ENCODE measurements at regions not wholly inside any gene's neighbourhood (a gene's known extent, or its start where the extent isn't known, plus 50 kb on each side); places are given as distances from the start of the nearest gene placed in this dataset.

DNA sequence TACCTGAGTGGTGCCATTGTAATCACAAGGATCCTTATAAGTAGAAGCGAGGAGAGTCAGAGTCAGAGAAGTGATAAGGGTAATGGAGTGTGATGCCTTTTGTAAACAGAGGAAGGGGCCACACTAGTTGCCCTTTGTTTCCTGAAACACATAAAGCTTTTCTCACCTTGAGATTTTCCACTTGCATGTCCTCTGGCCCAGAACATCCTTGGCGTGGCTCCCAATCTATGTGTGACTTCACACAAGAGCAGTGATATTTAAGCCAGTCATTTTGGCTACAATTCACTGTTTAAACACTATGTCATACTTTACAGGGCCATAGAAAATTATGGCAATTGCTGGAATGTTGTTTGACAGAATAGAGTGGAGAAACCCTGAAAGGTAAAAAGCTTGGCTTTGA is 121.2 kb upstream of the BTN3A2 start:
- TF ChIP-seq, protein P1, sequence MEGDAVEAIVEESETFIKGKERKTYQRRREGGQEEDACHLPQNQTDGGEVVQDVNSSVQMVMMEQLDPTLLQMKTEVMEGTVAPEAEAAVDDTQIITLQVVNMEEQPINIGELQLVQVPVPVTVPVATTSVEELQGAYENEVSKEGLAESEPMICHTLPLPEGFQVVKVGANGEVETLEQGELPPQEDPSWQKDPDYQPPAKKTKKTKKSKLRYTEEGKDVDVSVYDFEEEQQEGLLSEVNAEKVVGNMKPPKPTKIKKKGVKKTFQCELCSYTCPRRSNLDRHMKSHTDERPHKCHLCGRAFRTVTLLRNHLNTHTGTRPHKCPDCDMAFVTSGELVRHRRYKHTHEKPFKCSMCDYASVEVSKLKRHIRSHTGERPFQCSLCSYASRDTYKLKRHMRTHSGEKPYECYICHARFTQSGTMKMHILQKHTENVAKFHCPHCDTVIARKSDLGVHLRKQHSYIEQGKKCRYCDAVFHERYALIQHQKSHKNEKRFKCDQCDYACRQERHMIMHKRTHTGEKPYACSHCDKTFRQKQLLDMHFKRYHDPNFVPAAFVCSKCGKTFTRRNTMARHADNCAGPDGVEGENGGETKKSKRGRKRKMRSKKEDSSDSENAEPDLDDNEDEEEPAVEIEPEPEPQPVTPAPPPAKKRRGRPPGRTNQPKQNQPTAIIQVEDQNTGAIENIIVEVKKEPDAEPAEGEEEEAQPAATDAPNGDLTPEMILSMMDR (conservative IDR thresholded peaks at IDR 0.05): no peak
- no peak overlapping the region for H3K27ac ChIP-seq

GRCh38 chr6:26246058-26246457 is 118.9 kb upstream of the BTN3A2 start:
- H3K27ac ChIP-seq: no peak overlapping the region

GRCh38 chr6:26246553-26246952 is 118.4 kb upstream of the BTN3A2 start:
- TF ChIP-seq, protein P1 (conservative IDR thresholded peaks at IDR 0.05): no peak
- H3K27ac ChIP-seq: no peak overlapping the region

More at GRCh38 chr6:26246058-26246457, 118.9 kb upstream of the BTN3A2 start:
- TF ChIP-seq, protein P1 (conservative IDR thresholded peaks at IDR 0.05): no peak

GRCh38 chr6:26249707-26249956 is 115.4 kb upstream of the BTN3A2 start:
- peak overlapping the region; percentile 98 for H3K27ac ChIP-seq
- TF ChIP-seq, protein P1 (conservative IDR thresholded peaks at IDR 0.05): no peak

GRCh38 chr6:26249957-26250697 is 114.9 kb upstream of the BTN3A2 start:
- TF ChIP-seq, protein P1 (conservative IDR thresholded peaks at IDR 0.05): peak; percentile 77

DNA sequence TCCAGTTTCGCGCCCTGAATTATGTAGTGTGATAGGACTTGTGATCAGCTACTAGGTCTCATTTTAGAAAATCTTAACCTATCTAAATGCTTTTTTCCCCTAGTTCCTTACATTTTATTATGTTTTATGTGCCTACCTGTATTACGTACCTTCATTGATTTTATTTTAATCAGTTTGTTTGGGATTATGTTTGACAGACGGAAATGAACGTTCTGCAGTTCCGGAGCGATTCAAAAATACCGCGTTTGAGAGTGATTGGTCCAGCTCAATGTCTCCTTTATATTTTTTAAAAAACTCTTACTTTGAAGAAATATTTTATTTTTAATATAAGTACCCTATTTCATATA is 114.3 kb upstream of the BTN3A2 start:
- H3K27ac ChIP-seq: peak overlapping the region; percentile 98
- TF ChIP-seq, protein P1 (conservative IDR thresholded peaks at IDR 0.05): no peak

More at GRCh38 chr6:26249957-26250697, 114.9 kb upstream of the BTN3A2 start:
- peak overlapping the region; percentile 98 for H3K27ac ChIP-seq

DNA sequence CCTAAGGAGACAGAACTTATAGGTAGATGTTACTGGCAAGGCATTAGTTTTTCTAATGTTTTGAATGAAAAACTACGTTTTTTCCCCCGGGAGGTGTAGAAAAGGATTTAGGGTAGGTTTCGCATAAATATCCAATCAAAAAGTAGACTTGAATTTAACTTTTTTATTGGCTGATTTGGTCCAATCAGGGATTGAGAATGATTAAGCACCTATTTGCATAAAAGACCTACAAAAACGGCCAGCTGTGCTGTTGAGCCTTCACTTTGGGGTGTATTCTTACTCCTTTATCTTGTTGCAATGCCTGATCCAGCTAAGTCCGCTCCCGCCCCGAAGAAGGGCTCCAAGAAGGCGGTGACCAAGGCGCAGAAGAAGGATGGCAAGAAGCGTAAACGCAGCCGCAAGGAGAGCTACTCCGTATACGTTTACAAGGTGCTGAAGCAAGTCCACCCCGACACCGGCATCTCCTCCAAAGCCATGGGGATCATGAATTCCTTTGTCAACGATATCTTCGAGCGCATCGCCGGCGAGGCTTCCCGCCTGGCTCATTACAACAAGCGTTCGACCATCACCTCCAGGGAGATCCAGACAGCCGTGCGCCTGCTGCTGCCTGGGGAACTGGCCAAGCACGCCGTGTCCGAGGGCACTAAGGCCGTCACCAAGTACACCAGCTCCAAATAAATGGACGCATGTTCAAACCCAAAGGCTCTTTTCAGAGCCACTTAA is 113.5 kb upstream of the BTN3A2 start:
- TF ChIP-seq, protein P1 (conservative IDR thresholded peaks at IDR 0.05): no peak

More for the DNA sequence above, 113.5 kb upstream of the BTN3A2 start:
- H3K27ac ChIP-seq: peak overlapping the region; percentile 98

Data from VCaP (cell line).